Upper lobe of right lung (tissue), 1 donor: ENCODE measurements at regions not wholly inside any gene's neighbourhood (a gene's known extent, or its start where the extent isn't known, plus 50 kb on each side); places are given as distances from the start of the nearest gene placed in this dataset.

ENCODE experiments used
- ATAC-seq: fragments of 200-7000 bp; cut with Tn5 transposase; one replicate; pipeline ENCODE4 v1.9.1; 2020; ENCODE audit warnings: mild to moderate bottlenecking, moderate library complexity
- DNase-seq: peaks from one replicate; pipeline ENCODE4 v3.0.0-alpha.2; 2020
- H3K27ac ChIP-seq: fragments of 200-600 bp; one replicate; pipeline ENCODE4 v1.8.0; 2022
- H3K27me3 ChIP-seq: fragments of 200-600 bp; one replicate; pipeline ENCODE4 v1.8.0; 2022; ENCODE audit warnings: mild to moderate bottlenecking
- H3K36me3 ChIP-seq: fragments of 200-600 bp; one replicate; pipeline ENCODE4 v1.8.0; 2022
- H3K4me1 ChIP-seq: fragments of 200-600 bp; one replicate; pipeline ENCODE4 v1.8.0; 2022
- H3K4me3 ChIP-seq: fragments of 200-600 bp; one replicate; pipeline ENCODE4 v1.8.0; 2022; ENCODE audit warnings: mild to moderate bottlenecking
- H3K9me3 ChIP-seq: fragments of 200-600 bp; one replicate; pipeline ENCODE4 v1.8.0; 2022
- CTCF ChIP-seq: fragments of 200-600 bp; IDR thresholded peaks from one replicate; pipeline ENCODE4 v1.8.0; 2022; ENCODE audit warnings: antibody characterized with exemption
- intact Hi-C: fragments of 100-400 bp; cut with DNase I; formaldehyde crosslinking; loops from one replicate; pipeline ENCODE4 v1.11.0; 2022
- donor health status: DM: no; HTN: yes; CAD: no; lungs with severe emphysema.

- Histone ChIP-seq H3K4me1 (no peaks in the 10 kb centered on the region), H3K36me3 (no peaks in the 10 kb centered on the region), H3K4me3 (no peak overlapping the region), H3K27ac (no peak overlapping the region), H3K27me3 (no peaks in the 10 kb centered on the region), H3K9me3 (no peaks in the 10 kb centered on the region)
- DNase-seq: no peak
- no peak for ATAC-seq
- intact Hi-C loops: no loop called here
- no peak for TF ChIP-seq CTCF
These were observed 140.1 kb upstream of the TRAM1L1 start for GRCh38 chr4:117225471-117225870.

- intact Hi-C loops: no loop called here
- no peaks in the 10 kb centered on the region for H3K4me1 ChIP-seq
- TF ChIP-seq CTCF: no peak
- DNase-seq (no peak), ATAC-seq (no peak)
- no peaks in the 10 kb centered on the region for H3K9me3 ChIP-seq
- H3K27ac ChIP-seq: no peak overlapping the region
- no peaks in the 10 kb centered on the region for H3K36me3 ChIP-seq
- no peaks in the 10 kb centered on the region for H3K27me3 ChIP-seq
- no peak overlapping the region for H3K4me3 ChIP-seq
These were observed 142.5 kb upstream of the TRAM1L1 start for GRCh38 chr4:117227925-117228324.

GRCh38 chr4:117239434-117239833 is 154.1 kb upstream of the TRAM1L1 start:
- H3K36me3 ChIP-seq: no peaks in the 10 kb centered on the region
- H3K27ac ChIP-seq: no peak overlapping the region
- intact Hi-C loops: no loop called here
- H3K9me3 ChIP-seq: no peaks in the 10 kb centered on the region
- H3K4me3 ChIP-seq: no peak overlapping the region
- H3K4me1 ChIP-seq: no peaks in the 10 kb centered on the region
- TF ChIP-seq CTCF: no peak
- H3K27me3 ChIP-seq: no peaks in the 10 kb centered on the region
- no peak for ATAC-seq
- no peak for DNase-seq

GRCh38 chr4:117249333-117249732 is 164.0 kb upstream of the TRAM1L1 start:
- intact Hi-C loops: no loop called here

GRCh38 chr4:117264072-117264471 is 178.7 kb upstream of the TRAM1L1 start:
- Histone ChIP-seq H3K36me3 (no peaks in the 10 kb centered on the region), H3K4me1 (no peaks in the 10 kb centered on the region), H3K27me3 (no peaks in the 10 kb centered on the region), H3K4me3 (no peak overlapping the region), H3K27ac (no peak overlapping the region), H3K9me3 (no peaks in the 10 kb centered on the region)
- intact Hi-C loops: no loop called here
- DNase-seq: no peak
- TF ChIP-seq CTCF: no peak
- ATAC-seq: no peak

More at GRCh38 chr4:117249333-117249732, 164.0 kb upstream of the TRAM1L1 start:
- H3K4me3 ChIP-seq: no peak overlapping the region
- no peak for DNase-seq
- no peaks in the 10 kb centered on the region for H3K9me3 ChIP-seq
- no peaks in the 10 kb centered on the region for H3K27me3 ChIP-seq
- H3K27ac ChIP-seq: no peak overlapping the region
- no peak for TF ChIP-seq CTCF
- no peaks in the 10 kb centered on the region for H3K4me1 ChIP-seq
- no peaks in the 10 kb centered on the region for H3K36me3 ChIP-seq
- ATAC-seq: no peak

GRCh38 chr4:117267317-117267716 is 181.9 kb upstream of the TRAM1L1 start:
- TF ChIP-seq CTCF: no peak
- Histone ChIP-seq H3K27me3 (no peaks in the 10 kb centered on the region), H3K9me3 (no peaks in the 10 kb centered on the region), H3K36me3 (no peaks in the 10 kb centered on the region), H3K27ac (no peak overlapping the region), H3K4me3 (no peak overlapping the region), H3K4me1 (no peaks in the 10 kb centered on the region)
- DNase-seq (no peak), ATAC-seq (no peak)
- intact Hi-C loops: no loop called here
